Stimulated activated CD4-positive, alpha-beta T cell treated with anti-CD3 and anti-CD28 coated beads, Interleukin-15, amount 100 ng/mL, for 1 hour (primary cell): ENCODE measurements at regions not wholly inside any gene's neighbourhood (a gene's known extent, or its start where the extent isn't known, plus 50 kb on each side); places are given as distances from the start of the nearest gene placed in this dataset.

Experiments used
- DNase-seq, 2 donors: peaks; one replicate each; pipeline ENCODE4 v3.0.0-alpha.2; 2020; ENCODE audit warnings: low read depth in 1 of 2, low spot score in 1 of 2

GRCh38 chr2:181304011-181304844, 153.0 kb upstream of the ITGA4 start:
- DNase-seq, result no peak

GRCh38 chr2:181305301-181306123, 151.7 kb upstream of the ITGA4 start:
- DNase-seq, result no peak

DNA sequence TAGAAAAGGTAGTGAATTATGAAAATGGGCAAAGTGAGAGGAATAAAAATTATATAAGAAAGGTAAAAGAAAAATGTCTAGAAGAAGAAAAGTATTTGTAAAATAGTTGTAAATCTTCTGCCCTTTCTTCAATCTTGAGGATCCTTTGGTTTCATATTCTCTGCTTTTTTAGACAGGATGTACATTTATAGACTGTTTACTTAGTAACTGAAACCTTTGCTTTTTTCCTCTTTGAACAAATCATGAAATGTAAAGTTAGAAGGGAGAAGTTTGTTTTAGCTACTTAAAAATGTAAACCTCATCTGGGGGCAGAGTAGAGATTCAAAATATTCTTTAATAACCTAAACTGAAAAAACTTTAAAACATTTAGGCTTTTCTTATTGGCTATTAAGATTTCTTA, 150.4 kb upstream of the ITGA4 start:
- no peak for DNase-seq

GRCh38 chr2:181307203-181307991, 149.8 kb upstream of the ITGA4 start:
- no peak for DNase-seq

- no peak for DNase-seq
Observed at GRCh38 chr2:181308766-181309515, 148.2 kb upstream of the ITGA4 start.

- no peak for DNase-seq
Observed at GRCh38 chr2:181309586-181309985, 147.6 kb upstream of the ITGA4 start.

GRCh38 chr2:181310967-181311366, 146.2 kb upstream of the ITGA4 start:
- no peak for DNase-seq

- DNase-seq, result no peak
Observed at GRCh38 chr2:181311837-181312236, 145.3 kb upstream of the ITGA4 start.

GRCh38 chr2:181312515-181312927, 144.7 kb upstream of the ITGA4 start:
- no peak for DNase-seq

GRCh38 chr2:181313845-181314244, 143.3 kb upstream of the ITGA4 start:
- no peak for DNase-seq

DNA sequence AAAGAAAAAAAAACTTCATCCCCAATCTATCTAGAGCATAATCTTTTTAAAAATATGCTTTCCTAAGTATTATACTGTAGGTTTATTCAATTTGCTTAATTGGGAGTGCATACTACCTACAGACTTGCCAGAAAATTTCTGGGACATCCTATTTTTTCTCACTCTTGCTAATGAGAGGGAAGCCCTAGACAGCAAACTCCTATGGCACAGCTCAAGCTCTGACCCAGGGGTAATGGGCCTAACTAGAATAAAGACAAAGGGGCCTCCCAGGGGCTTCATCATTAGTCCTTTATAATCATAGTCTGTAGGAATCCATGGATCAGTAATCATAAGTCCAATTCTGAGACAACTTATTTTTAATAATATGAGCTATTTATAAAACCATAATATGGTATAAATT, 142.6 kb upstream of the ITGA4 start:
- no peak for DNase-seq

DNA sequence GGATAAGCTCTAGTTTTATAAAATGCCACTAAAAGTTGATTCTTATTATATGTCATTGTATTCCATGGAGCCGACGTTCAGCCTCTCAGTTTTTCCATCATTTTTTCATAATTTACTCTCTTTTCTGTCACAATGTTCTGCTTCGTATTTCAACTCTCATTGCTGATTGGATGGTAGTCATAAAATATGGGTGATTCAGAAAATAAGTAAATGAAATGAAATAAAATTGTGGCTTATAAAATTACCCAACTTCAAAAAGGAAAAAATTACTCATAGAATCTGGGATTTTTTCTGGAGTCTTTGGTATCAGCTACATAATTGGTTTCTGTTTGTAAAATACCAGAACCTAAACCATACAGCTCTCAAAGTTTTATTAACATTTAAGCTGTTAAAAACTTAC, 139.7 kb upstream of the ITGA4 start:
- no peak for DNase-seq

- no peak for DNase-seq
Observed at GRCh38 chr2:181318504-181319280, 138.5 kb upstream of the ITGA4 start.

- no peak for DNase-seq
Observed at GRCh38 chr2:181319286-181319685, 137.9 kb upstream of the ITGA4 start.

- no peak for DNase-seq
Observed at GRCh38 chr2:181320638-181321037, 136.5 kb upstream of the ITGA4 start.

DNA sequence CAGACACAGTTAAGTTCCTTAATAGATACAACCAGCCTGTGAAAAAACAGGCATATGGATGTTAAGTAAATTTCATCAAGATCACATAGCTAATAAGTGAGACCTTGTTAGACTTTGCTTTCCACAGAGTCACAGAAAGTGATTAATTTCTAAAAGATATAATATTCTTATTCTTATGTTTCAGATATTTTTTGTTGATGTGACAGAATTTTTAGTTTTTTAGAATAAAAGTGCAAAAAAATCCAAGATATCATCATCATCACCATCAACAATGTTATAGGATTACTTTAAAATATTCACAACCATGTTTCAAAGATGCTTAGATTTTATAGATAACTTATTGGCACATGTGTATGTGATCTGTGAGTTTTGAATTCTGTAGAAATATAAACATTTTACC, 132.3 kb upstream of the ITGA4 start:
- DNase-seq, result no peak

DNA sequence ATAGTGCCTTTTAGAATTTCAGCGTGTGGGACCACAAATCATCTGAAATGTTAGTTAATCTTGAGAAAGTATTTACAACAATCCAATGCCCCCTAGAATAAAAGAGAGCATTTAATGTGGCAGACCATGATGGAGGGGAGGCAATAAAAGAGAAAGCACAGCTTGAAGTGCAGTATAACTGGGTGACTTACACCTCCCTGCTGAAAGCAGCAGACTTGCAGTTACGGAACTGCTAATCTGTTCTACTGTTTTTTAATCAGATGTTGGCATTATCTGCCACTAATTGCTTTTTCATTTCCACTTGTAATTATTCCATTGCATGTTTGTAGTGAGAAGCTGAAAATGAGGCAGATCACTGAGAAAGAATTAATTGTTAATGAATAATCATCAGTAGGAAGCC, 130.5 kb upstream of the ITGA4 start:
- no peak for DNase-seq

DNA sequence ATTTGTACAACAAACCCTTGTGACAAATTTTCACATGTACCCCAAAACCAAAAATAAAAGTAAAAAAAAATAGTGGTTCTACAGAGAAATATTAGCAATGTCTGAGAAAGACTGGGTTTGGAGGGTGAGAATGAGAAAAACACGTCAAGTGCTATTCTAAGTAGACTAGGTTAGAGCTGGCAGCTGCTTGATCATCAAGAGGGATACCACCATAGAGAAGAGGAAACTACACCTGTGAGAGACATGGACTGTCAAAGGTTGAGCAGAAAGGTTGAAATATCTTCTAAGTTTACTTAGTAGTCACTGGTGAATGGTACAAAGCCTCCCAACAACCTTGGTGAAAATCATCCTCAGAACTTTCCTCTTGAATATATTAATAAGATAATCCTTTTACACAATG, 126.9 kb upstream of the ITGA4 start:
- no peak for DNase-seq

- DNase-seq, result no peak
Observed at GRCh38 chr2:181332044-181332605, 125.1 kb upstream of the ITGA4 start.
